Neural progenitor cell (in vitro differentiated cells): ENCODE measurements at regions not wholly inside any gene's neighbourhood (a gene's known extent, or its start where the extent isn't known, plus 50 kb on each side); places are given as distances from the start of the nearest gene placed in this dataset.
"Not testable (repeated sequence)": the region's sequence is repeated elsewhere in the genome, so short reads cannot be mapped to it uniquely, and the experiment has no call there.

ENCODE experiments used
- DNase-seq: peaks from one replicate; pipeline ENCODE4 v3.0.0-alpha.2; 2016; ENCODE audit warnings: low spot score
- H2AFZ ChIP-seq: fragments of 200-600 bp; sonication (generic); replicated peaks from 2 replicates; pipeline ENCODE4 v1.6.1; 2016; ENCODE audit warnings: antibody characterized with exemption
- H3F3A ChIP-seq: fragments of 200-600 bp; sonication (generic); 2 replicates; pipeline ENCODE4 v1.6.1; 2016; ENCODE audit warnings: antibody characterized with exemption, low read depth
- H3K27ac ChIP-seq: fragments of 200-600 bp; sonication (generic); 2 replicates; pipeline ENCODE4 v1.5.1; 2016; ENCODE audit warnings: mild to moderate bottlenecking
- H3K27me3 ChIP-seq: fragments of 200-600 bp; sonication (generic); 2 replicates; pipeline ENCODE4 v1.6.1; 2016; ENCODE audit warnings: mild to moderate bottlenecking, moderate library complexity
- H3K36me3 ChIP-seq: fragments of 200-600 bp; sonication (generic); 2 replicates; pipeline ENCODE4 v1.5.1; 2016
- H3K4me1 ChIP-seq: fragments of 200-600 bp; sonication (generic); 2 replicates; pipeline ENCODE4 v1.6.1; 2016; ENCODE audit warnings: mixed run types
- H3K4me2 ChIP-seq: fragments of 200-600 bp; sonication (generic); 2 replicates; pipeline ENCODE4 v1.6.1; 2016
- H3K4me3 ChIP-seq: fragments of 200-600 bp; sonication (generic); 2 replicates; pipeline ENCODE4 v1.5.1; 2016
- H3K79me2 ChIP-seq: fragments of 200-600 bp; sonication (generic); 2 replicates; pipeline ENCODE4 v1.6.1; 2016; ENCODE audit warnings: low read depth
- H3K9ac ChIP-seq: fragments of 200-600 bp; sonication (generic); 2 replicates; pipeline ENCODE4 v1.6.1; 2016
- H3K9me3 ChIP-seq: fragments of 200-600 bp; sonication (generic); 2 replicates; pipeline ENCODE4 v1.5.1; 2016; ENCODE audit warnings: low read depth
- H4K20me1 ChIP-seq: fragments of 200-600 bp; sonication (generic); 2 replicates; pipeline ENCODE4 v1.6.1; 2016; ENCODE audit warnings: low read depth
- H3K27ac Mint-ChIP-seq: 3 replicates; pipeline ENCODE4 v1.8.0; 2021; ENCODE audit warnings: mixed read lengths
- H3K27me3 Mint-ChIP-seq: 2 replicates; pipeline ENCODE4 v1.8.0; 2022; ENCODE audit warnings: low read depth, mild to moderate bottlenecking, inconsistent platforms, moderate library complexity, mixed read lengths; ENCODE audit not compliant: insufficient read depth
- H3K36me3 Mint-ChIP-seq: 3 replicates; pipeline ENCODE4 v1.8.0; 2021; ENCODE audit warnings: mixed read lengths
- H3K4me1 Mint-ChIP-seq: 3 replicates; pipeline ENCODE4 v1.8.0; 2021; ENCODE audit warnings: mixed read lengths
- H3K4me3 Mint-ChIP-seq: 3 replicates; pipeline ENCODE4 v1.8.0; 2021; ENCODE audit warnings: mild to moderate bottlenecking, moderate library complexity, mixed read lengths
- H3K9me3 Mint-ChIP-seq: 3 replicates; pipeline ENCODE4 v1.8.0; 2020; ENCODE audit warnings: mixed read lengths
- EZH2 ChIP-seq: fragments of 200-600 bp; sonication (generic); IDR thresholded peaks from 2 replicates; pipeline ENCODE4 v1.6.1; 2017; ENCODE audit warnings: antibody characterized with exemption, mild to moderate bottlenecking, moderate library complexity
- EZH2phosphoT487 ChIP-seq: fragments of 200-600 bp; sonication (generic); IDR thresholded peaks from 2 replicates; pipeline ENCODE4 v1.6.1; 2017; ENCODE audit warnings: antibody characterized with exemption
- TF ChIP-seq, protein P1 (sequence below): fragments of 200-600 bp; sonication (generic); IDR thresholded peaks from 2 replicates; pipeline ENCODE4 v1.5.1; 2017; ENCODE audit warnings: antibody characterized with exemption, mild to moderate bottlenecking

DNA sequence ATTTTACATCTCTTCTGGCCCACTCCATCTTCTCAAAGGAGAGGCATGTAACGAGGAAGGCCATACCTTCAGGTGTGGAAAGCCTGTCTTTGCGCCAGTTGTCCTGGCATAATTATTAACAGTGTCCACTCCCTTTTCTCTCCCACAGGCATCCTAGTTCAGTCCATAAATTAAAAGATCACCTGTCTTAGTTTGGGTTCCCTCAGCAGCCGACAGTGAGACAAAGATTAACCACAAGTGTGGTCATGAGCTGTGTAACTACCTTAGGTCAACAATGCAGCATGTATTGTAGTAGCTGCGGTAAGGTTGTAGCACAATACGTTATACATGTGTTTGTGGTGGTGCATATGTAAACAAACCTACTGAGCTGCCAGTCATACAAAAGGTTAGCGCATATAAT, 103.3 kb upstream of the GALNT15 start:
- Histone ChIP-seq H2AFZ (no peak overlapping the region), H3K27ac (no peak overlapping the region), H3K36me3 (no peaks in the 10 kb centered on the region), H3K9me3 (no peaks in the 10 kb centered on the region), H3K27me3 (no peaks in the 10 kb centered on the region), H3K79me2 (no peaks in the 10 kb centered on the region), H3K9ac (no peak overlapping the region), H3K4me2 (no peak overlapping the region), H3F3A (no peaks in the 10 kb centered on the region), H4K20me1 (no peaks in the 10 kb centered on the region), H3K4me1 (no peaks in the 10 kb centered on the region), H3K4me3 (no peak overlapping the region)
- Mint-ChIP-seq H3K4me1 (peaks cover 3% of the 10 kb centered on the region), H3K27me3 (no peaks in the 10 kb centered on the region), H3K4me3 (no peak overlapping the region), H3K27ac (no peak overlapping the region), H3K9me3 (no peaks in the 10 kb centered on the region), H3K36me3 (no peaks in the 10 kb centered on the region)
- DNase-seq: no peak
- no peak for TF ChIP-seq EZH2
- no peak for TF ChIP-seq EZH2phosphoT487
- TF ChIP-seq, protein P1, sequence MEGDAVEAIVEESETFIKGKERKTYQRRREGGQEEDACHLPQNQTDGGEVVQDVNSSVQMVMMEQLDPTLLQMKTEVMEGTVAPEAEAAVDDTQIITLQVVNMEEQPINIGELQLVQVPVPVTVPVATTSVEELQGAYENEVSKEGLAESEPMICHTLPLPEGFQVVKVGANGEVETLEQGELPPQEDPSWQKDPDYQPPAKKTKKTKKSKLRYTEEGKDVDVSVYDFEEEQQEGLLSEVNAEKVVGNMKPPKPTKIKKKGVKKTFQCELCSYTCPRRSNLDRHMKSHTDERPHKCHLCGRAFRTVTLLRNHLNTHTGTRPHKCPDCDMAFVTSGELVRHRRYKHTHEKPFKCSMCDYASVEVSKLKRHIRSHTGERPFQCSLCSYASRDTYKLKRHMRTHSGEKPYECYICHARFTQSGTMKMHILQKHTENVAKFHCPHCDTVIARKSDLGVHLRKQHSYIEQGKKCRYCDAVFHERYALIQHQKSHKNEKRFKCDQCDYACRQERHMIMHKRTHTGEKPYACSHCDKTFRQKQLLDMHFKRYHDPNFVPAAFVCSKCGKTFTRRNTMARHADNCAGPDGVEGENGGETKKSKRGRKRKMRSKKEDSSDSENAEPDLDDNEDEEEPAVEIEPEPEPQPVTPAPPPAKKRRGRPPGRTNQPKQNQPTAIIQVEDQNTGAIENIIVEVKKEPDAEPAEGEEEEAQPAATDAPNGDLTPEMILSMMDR: no peak

DNA sequence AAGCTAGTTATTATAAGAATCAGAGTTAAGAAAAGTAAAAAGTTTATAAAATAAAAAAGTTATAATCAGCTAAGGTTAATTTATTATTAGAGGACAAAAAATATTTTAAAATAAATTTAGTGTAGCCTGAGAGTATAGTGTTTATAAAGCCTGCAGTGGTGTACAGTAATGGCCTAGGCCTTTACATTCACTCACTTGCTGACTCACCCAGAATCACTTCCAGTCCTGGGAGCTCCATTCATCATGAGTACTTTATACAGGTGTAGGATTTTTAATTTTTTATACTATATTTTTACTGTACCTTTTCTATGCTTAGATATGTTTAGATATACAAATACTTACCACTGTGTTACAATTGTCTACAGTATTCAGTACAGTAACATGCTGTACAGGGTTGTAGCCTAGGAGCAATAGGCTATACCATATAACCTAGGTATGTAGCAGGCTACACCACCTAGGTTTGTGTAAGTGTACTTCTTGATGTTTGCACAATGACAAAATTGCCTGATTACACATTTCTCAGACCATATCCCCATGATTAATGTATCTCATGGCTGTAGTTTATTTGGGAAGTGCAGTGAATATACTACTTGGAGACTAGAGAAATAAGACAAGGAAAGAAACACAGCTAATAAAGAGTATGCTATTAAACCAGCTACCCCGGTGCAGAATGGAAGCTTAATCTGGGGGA, 101.9 kb upstream of the GALNT15 start:
- no peaks in the 10 kb centered on the region for H3K79me2 ChIP-seq
- H3K27ac Mint-ChIP-seq: no peak overlapping the region
- peaks cover 5% of the 10 kb centered on the region for H3K9me3 Mint-ChIP-seq
- H3K27me3 Mint-ChIP-seq: no peaks in the 10 kb centered on the region
- H3K36me3 ChIP-seq: no peaks in the 10 kb centered on the region
- peaks cover 3% of the 10 kb centered on the region for H3K4me1 Mint-ChIP-seq
- H3K4me3 ChIP-seq: no peak overlapping the region
- TF ChIP-seq EZH2phosphoT487: no peak
- TF ChIP-seq, protein P1: no peak
- H3K4me1 ChIP-seq: no peaks in the 10 kb centered on the region
- H3K36me3 Mint-ChIP-seq: no peaks in the 10 kb centered on the region
- no peaks in the 10 kb centered on the region for H3F3A ChIP-seq
- H3K27me3 ChIP-seq: no peaks in the 10 kb centered on the region
- no peak for DNase-seq
- H3K27ac ChIP-seq: no peak overlapping the region
- no peaks in the 10 kb centered on the region for H4K20me1 ChIP-seq
- no peak overlapping the region for H3K4me2 ChIP-seq
- H3K9me3 ChIP-seq: no peaks in the 10 kb centered on the region
- no peak overlapping the region for H3K4me3 Mint-ChIP-seq
- no peak overlapping the region for H2AFZ ChIP-seq
- no peak overlapping the region for H3K9ac ChIP-seq

DNA sequence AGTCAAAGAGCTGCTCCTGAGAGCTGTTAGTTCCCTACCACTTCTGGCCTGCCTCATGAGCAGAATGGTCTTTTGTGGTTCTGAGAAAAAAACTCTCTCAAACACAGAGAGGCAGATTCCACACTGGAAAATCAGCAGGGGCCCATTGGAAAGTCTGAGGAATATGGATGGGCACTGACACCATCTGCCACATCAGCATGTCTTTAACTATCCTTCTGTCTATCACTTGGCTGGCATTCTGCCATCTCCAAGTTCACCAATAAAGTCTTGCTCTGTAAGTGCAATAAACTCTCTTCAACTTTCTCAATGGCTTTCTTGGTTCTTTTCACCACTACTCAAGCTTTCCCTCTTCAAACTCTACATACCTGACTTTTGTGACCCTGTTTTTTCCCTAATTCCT, 101.3 kb upstream of the GALNT15 start:
- H3F3A ChIP-seq: no peaks in the 10 kb centered on the region
- no peak overlapping the region for H3K9ac ChIP-seq
- no peaks in the 10 kb centered on the region for H3K27me3 ChIP-seq
- H3K4me2 ChIP-seq: no peak overlapping the region
- no peaks in the 10 kb centered on the region for H3K4me1 ChIP-seq
- no peaks in the 10 kb centered on the region for H3K36me3 ChIP-seq
- H3K4me1 Mint-ChIP-seq: no peaks in the 10 kb centered on the region
- TF ChIP-seq EZH2 (no peak), EZH2phosphoT487 (no peak)
- TF ChIP-seq, protein P1: no peak
- no peak overlapping the region for H3K27ac ChIP-seq
- no peaks in the 10 kb centered on the region for H3K36me3 Mint-ChIP-seq
- no peaks in the 10 kb centered on the region for H3K9me3 ChIP-seq
- DNase-seq: no peak
- H3K4me3 ChIP-seq: no peak overlapping the region
- no peak overlapping the region for H3K4me3 Mint-ChIP-seq
- H3K9me3 Mint-ChIP-seq: peaks cover 9% of the 10 kb centered on the region
- H2AFZ ChIP-seq: no peak overlapping the region
- H3K27me3 Mint-ChIP-seq: no peaks in the 10 kb centered on the region
- no peak overlapping the region for H3K27ac Mint-ChIP-seq
- no peaks in the 10 kb centered on the region for H4K20me1 ChIP-seq
- no peaks in the 10 kb centered on the region for H3K79me2 ChIP-seq

DNA sequence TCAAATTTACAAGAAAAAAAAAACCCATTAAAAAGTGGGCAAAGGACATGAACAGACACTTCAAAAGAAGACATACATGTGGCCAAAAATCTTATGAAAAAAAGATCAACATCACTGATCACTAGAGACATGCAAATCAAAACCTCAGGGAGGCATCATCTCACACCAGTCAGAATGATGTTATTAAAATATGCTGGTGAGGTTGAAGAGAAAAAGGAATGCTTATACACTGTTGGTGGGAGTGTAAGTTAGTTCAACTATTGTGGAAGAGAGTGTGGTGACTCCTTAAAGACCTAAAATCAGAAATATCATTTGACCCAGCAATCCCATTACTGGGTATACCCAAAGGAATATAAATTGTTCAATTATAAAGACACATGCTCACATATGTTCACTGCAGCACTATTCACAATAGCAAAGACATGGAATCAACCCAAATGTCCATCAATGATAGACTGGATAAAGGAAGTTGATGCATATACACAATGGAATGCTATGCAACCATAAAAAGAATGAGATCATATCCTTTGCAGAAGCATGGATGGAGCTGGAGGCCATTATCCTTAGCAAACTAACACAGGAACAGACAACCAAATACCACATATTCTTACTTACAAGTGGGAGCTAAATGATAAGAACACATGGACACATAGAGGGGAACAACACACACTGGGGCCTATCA, 100.3 kb upstream of the GALNT15 start:
- not testable (repeated sequence) for DNase-seq, H3K79me2 ChIP-seq, H3K27ac Mint-ChIP-seq, H3K4me1 Mint-ChIP-seq, H3K4me2 ChIP-seq, H3K9me3 ChIP-seq, H3K27ac ChIP-seq, H3K4me3 ChIP-seq, H3K27me3 ChIP-seq, H3K4me3 Mint-ChIP-seq, H2AFZ ChIP-seq, H3K9ac ChIP-seq, H4K20me1 ChIP-seq, H3K27me3 Mint-ChIP-seq, H3K36me3 ChIP-seq, H3K36me3 Mint-ChIP-seq, H3K9me3 Mint-ChIP-seq, H3F3A ChIP-seq, H3K4me1 ChIP-seq
